NCI-H526 (cell line): ENCODE measurements at regions not wholly inside any gene's neighbourhood (a gene's known extent, or its start where the extent isn't known, plus 50 kb on each side); places are given as distances from the start of the nearest gene placed in this dataset.
A peak's percentile ranks its signal among the peaks of the same experiment; 100 is the strongest.
"Not testable (repeated sequence)": the region's sequence is repeated elsewhere in the genome, so short reads cannot be mapped to it uniquely, and the experiment has no call there.

ENCODE experiments used
- DNase-seq, 2 experiments: peaks; one replicate each; lab custom pipeline; 2025; lab: John Stamatoyannopoulos, UW

DNA sequence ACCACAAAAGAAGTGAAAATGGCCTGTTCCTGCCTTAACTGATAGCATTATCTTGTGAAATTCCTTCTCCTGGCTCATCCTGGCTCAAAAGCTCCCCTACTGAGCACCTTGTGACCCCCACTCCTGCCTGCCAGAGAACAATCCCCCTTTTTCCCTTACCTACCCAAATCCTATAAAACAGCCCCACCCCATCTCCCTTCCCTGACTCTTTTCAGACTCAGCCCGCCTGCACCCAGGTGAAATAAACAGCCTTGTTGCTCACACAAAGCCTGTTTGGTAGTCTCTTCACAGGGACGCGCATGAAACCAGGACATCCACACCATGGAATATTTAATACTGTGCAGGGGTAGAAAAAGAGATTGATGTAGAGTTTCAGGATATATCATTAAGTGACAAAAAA is 1677.0 kb downstream of the C4orf33 start:
- not testable (repeated sequence) for DNase-seq

DNA sequence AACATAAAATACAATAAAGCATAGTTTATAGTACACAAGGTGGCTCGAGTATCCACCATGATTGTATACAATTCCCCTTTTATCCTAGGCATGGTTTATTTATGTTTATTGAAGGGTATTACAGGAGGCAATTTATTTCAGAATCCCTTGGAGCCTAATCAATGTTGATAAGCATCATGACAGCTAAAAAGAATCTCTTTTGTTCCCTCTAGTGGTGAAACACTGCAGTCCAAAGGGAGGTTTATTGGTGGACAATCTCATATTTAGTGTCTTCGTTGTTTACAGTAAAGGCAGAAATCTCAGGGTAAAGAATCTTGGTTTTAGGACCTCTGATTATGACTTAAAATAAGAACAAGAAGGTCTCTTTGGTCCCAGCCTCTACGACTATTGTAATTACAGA is 1712.5 kb downstream of the C4orf33 start:
- DNase-seq: peak in 1 of 2 experiments; percentile 31

DNA sequence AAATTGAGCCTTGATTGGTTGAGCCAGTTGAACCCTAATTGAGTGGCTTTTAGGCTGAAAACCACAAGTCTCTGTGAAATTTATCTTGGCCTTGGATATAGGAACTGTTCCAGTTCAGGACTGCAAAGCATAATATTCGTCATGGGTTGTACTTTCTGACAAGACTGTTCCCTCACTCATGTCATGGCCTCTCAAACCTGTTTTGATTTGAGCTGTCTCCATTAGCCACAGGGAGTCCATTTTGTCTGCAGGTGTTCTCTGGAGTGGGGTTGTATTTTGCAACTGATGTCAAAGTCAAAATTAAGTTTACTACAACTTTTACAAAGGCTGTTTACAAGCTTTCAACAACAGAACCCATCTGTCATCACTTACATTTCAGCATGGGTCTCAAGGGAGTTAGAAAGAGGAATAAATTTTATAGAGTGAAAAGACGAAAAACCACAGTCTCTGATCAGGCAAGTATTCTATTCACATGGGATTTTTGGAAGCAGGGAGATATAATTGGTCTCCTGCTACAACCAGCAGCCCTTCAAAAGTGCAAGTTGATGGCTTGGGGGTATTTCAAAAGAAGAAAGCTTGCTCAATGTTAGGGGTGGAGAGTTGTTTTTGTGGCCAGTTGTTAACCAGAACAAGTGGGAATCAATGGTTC is 1716.3 kb downstream of the C4orf33 start:
- no peak for DNase-seq

DNA sequence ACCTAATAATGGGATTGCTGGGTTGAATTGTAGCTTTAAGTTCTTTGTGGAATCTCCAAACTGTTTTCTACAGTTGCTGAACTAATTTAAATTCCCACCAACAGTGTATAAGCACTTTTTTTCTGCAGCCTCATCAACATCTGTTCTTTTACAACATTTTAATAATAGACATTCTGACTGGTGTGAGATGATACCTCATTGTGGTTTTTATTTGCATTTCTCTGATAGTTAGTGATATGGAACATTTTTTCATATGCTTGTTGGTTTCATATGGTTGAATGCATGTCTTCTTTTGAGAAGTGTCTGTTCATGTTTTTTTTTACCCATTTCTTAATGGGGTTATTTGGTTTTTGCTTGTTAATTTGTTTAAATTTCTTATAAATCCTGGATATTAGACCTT is 1718.9 kb downstream of the C4orf33 start:
- DNase-seq: peak in 1 of 2 experiments; percentile 32

DNA sequence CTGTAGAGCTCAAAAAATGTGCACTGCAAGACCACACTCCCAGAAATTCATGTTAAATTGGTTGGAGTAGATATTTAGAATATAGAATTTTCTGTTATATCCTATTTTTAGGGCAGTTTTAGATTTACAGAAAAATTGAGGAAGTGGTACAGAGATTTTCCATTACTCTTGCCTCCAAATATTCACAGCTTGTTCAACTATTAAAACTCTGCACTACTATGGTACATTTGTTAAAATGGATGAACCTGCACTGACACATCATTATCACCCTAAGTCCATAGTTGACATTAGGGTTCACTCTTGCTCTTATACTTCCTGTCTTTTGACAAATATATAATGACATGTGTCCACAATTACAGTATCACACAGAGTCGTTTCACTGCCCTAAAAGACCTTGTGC is 1724.5 kb downstream of the C4orf33 start:
- DNase-seq: no peak

DNA sequence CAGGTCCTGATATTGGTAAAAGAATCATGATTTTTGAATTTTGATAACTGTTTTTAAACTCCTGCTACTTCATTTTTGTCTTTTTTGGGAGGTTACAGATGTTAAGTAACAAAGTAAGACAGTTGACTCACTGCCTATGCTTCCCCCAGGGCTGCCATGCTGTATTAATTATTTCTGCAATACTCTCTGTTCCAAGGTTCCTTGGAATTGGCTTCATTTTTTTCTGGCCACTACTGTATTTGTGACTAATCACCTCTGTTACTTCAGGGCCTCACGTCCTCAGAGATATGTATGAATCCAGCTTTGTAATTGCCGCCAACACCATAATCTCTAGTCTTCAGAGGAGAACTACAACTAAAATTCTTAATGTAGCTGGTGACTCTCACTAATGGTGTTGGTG is 1729.3 kb downstream of the C4orf33 start:
- DNase-seq: no peak

DNA sequence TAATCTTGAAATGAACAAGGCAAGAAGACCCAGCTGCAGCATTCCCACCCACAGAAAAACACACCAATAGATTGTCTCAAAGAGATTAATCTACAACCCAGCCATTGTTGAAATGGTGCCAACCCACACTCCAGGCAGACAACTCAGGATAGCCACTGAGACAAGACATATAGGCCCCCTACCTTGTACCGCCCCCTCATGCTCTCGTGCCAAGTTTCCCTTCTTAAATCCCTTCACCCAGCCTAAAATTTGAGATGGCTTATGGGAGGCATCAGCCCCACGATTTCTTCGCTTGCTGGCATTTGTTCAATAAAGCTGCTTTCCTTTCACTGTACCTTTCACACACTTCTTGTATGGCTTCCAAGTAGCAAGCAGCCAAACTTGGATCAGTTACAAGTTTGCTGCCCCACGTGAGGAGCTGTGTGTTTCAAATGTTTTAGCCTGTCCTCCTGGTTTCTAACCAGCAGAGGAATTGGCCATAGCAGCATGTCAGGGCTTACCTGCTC is 1754.1 kb downstream of the C4orf33 start:
- no peak for DNase-seq

DNA sequence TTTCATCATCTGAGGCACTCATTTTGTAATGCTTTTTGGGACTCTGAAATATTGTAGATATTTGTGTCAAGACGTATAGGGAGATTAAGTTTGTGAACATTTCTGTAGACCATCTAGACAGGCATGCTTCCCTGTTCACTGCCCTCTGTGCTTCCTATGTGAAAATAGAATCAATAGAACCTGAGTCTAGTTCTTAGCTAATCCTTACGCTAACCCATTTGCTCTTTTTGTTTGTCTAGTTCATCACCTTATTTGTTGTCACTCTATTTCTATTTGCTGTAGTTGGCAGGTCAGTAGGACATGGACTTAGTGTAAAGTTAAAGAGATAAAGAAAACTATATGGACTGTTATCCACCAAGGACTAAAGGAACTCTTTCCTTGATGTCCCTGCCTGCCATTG is 1755.2 kb downstream of the C4orf33 start:
- DNase-seq: no peak

DNA sequence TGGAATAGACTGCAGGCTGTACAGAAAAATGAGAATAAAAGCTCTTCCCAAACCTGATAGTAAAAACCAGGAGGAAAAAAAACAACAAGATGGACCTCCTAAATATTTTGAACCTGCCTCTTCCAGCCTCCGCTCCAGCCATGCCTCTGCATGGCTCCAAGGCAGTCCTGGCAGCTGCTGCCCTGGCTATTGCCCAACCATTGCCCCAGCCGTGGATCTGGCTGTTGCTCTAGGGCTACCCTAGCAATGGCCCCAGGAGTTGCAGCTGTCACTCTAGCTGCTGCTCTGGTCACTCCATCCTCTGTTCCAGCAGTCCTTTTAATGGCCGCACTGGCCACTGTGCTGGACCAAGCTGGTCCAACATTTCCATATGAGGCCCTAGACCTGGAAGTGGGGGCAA is 1756.0 kb downstream of the C4orf33 start:
- no peak for DNase-seq

DNA sequence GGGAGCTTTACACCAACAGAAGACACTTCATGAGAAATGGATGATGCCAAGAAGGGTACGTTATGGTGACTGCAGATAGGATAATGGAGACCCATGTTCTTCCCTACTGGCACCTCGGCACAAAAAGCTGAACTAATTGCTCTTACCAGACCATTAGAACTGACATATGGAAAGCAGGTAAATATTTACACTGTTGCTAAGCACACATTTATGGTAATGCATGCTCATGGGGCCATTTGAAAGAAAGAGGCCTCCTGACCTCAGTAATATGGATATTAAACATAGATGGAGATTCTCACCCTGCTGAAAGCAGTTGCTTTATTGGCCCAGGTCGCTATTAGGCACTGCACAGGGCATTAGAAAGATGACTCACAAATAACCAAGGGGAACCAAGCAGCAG is 1759.6 kb downstream of the C4orf33 start:
- peak; percentile 31 to 50 for DNase-seq

DNA sequence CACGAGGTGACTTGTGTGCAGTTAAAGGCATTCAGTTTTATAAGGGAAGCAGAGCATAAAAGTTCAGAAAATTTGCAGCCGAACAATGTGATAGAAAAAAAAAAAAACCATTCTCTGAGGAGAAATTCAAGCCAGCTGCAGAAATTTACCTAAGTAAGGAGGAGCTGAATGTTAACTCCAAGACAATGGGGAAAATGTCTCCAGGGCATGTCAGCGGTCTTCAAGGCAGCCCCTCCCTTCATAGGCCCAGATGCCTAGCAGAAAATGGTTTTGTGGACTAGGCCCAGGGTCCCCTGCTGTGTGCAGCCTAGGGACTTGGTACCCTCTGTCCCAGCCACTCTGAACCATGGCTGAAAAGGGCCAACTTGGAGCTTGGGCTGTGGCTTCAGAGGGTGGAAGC is 1764.0 kb downstream of the C4orf33 start:
- DNase-seq: no peak

DNA sequence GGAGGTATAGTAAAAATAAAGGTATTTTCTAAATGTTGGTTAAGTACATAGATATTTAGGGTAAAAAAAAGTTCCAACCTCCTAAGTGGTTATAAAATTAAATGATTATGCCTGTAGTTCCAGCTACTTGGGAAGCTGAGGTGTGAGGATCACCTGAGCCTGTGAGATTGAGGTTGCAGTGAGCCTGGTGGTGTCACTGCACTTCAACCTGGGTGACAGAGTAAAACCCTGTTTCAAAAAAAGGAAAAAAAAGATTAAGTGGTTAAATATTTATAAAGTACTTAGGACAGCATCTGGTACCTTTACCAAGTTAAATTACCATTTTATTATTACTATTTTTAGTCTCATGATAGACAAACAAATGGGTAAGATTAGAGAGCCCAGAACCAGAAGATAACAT is 1801.0 kb downstream of the C4orf33 start:
- DNase-seq: no peak

DNA sequence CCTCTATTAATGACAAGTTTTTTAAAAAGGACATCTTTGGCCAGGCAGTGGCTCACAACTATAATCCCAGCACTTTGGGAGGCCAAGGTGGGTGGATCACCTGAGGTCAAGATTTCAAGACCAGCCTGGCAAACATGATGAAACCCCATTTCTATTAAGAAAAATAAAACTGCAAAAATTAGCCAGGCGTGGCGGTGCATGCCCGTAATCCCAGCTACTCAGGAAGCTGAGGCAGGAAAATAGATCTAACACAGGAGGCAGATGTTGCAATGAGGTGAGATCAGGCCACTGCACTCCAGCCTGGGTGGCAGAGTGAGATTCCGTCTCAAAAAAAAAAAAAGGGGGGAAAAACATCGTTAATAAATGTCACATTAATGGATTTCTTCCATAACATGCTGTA is 1805.4 kb downstream of the C4orf33 start:
- DNase-seq: no peak

DNA sequence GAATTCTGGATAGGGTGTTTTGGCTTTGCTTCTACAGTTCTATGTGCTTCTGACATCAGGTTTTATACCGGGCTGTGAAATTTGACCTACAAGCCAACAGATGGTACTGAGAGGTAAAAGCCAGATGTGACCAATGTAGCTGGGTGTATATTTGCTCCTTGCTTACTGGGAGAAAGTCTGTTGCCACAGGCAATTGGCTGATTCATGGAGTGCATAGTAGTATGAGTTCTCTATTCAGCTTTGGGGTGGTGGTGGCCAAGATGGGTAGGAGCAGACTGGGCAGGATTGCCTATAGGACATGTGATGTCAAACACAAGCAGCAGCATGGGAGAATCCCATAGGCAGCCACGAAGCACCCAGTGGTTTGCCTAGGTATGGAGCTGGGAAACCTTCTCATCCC is 1827.0 kb downstream of the C4orf33 start:
- DNase-seq: no peak

DNA sequence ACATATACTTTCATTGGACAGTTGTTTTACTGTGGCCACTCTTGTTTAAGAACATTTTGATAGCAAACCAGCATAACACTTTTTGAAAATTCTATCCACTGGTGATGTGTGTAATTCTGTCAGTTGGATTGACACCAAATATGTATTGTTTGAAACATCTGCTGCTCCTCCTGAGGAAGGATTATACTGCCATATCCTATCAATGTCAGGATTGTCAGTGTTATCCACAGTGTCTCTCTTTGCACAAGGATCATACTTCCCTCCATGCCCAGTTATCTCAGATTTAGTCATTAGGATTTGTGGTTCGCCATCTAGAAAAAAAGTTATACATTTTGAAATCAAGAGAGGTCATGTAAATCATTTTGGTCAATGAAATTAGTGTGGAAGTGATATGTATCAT is 1859.6 kb downstream of the C4orf33 start:
- DNase-seq: no peak

DNA sequence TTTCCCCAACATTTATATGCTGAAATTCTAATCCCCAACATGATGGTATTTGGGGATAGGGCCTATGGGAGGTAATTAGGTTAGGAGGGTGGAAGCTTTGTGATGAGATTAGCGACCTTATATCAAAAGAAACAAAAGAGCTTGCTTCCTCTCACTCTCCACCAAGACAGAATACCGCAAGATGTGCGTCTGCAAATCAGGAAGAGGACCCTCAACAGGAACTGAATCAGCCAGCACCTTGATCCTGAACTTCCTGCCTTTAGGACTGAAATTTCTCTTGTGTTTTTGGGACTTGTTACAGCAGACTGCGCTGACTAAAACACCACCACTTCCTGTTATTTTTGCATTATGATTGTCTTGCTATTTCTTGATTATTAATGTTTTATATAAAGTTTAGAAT is 1889.4 kb downstream of the C4orf33 start:
- no peak for DNase-seq

DNA sequence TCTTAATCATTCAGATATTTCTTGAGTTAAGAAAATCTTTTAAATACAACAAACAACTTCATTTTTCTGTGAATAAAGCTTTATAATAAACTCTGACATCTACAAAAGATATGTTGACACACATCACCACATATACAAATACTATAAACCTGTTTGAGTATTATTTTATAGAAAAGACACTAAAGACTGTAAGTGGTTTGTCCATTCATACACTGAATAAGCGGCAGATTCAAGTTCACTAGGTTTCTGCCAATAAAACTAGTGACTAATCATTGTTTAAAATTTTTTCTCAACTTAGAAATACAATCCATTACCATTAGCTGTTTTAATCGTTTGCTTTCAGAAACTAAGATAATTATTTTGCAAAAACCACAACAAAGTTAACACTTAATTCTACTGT is 1900.0 kb downstream of the C4orf33 start:
- DNase-seq: no peak

DNA sequence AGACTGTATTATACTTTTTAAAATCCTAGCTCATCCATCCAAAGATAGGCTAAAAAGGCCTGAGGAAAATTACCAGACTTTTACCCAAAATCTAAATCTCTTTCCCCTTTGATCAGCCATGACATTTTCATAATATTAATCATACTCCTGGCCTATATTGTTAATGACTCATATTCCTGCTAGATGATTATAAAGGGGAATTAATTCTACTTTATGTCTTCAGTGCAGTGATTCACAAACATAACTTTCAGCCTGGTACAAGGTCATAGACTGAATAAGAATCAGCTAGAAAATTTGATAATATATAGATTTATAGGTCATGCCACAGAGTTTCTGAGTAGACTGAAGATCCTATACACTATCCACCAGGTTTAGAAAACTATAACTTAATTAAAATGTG is 1905.4 kb downstream of the C4orf33 start:
- no peak for DNase-seq

DNA sequence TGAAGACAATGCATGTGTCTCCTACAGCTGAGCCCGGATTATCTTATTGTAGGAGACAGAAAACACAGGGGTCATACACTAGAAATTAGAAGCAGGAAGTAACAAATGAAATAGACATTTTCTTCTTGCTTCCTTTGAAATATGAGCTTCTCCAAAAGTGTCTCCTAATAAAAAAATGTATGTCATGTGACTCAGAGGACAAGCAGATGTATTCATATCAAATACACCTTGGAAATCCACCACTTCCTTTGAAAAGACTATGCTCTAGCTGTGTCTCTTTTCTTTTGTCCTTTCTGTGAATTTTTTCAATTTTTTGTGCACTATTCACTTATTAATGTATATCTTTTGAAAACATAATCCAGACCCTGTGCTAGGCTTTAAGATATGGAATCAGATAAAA is 1906.2 kb downstream of the C4orf33 start:
- DNase-seq: no peak

DNA sequence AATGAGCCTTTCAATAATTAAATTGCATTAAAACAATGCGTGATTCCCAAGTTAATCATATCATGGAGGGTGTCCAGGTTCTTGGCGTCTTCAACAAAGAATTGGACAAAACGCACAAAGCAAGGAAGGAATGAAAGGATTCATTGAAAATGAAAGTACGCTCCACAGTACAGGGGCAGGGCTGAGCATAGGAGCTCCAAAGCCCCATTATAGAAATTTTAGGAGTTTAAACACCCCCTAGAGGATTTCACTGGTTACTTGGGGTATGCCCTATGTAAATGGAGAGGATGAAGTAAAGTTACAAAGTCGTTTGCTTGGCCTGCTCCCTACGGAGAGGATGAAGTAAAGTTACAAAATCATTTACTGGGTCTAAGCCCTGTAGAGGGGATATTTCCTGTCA is 1910.4 kb downstream of the C4orf33 start:
- DNase-seq: no peak

DNA sequence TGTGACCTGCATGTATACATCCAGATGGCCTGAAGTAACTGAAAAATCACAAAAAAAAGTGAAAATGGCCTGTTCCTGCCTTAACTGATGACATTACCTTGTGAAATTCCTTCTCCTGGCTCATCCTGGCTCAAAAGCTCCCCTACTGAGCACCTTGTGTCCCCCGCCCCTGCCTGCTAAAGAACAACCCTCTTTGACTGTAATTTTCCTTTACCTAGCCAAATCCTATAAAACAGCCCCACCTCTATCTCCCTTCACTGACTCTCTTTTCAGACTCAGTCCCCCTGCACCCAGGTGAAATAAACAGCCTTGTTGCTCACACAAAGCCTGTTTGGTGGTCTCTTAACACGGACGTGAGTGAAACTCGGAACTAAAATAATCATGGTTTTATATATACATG is 1916.0 kb downstream of the C4orf33 start:
- DNase-seq: not testable (repeated sequence)

DNA sequence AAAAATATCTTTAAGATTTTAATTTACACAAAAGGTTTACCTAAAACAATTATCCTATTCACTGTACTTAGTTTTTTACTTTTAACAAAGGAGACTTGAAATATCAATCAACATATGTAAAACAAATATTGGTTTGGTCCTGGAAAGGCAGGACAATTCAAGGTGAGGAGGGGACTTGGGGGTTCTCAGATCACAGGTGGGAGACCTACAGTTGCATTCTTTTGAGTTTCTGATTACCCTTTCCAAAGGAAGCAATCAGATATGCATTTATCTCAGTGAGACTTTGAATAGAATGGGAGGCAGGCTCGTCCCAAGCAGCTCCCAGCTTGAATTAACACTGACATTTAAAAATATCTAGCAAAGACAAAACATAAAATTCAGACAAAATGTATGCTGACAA is 1917.3 kb downstream of the C4orf33 start:
- DNase-seq: no peak

DNA sequence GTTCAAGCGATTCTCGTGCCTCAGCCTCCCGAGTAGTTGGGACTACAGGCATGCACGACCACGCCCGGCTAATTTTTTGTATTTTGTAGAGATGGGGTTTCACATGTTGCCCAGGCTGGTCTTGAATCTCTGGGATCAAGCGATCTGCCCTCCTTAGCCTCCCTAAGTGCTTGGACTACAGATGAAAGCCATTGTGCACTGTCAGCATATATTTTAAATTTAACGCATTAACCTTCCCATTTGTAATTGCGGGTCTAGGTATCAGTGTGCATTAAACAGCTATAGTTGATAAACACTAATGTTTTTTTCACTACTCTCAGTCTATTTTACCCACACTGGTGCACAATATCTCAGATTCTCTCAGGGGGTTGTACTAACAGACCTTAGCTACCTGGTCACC is 1930.8 kb downstream of the C4orf33 start:
- no peak for DNase-seq

DNA sequence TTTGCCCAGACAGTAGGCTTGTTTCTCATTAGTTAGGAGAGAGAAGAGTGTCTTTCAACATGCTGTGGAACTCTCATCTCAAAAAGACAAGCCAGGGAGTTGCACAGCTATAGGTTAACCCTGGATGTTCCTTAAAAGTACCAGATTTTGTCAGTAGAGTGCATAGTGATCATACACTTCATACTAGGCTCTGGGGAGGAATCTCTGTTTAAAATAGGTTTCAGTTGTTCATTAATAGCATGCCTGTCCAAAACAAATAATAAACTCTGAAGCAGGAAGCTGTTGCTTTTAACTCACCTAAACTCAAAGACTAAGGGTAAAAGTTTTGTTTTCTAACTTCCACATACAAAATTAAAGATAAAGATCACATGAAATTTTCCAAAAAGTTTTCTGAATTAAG is 1948.4 kb downstream of the C4orf33 start:
- no peak for DNase-seq
